OCI-LY3 (cell line): ENCODE measurements at regions not wholly inside any gene's neighbourhood (a gene's known extent, or its start where the extent isn't known, plus 50 kb on each side); places are given as distances from the start of the nearest gene placed in this dataset.

ENCODE experiments used
- H2AFZ ChIP-seq: fragments of 200-600, 300-600 bp; shearing (Covaris generic); 2 replicates; pipeline ENCODE4 v1.6.0; 2014; ENCODE audit warnings: antibody characterized with exemption, low read depth, low read length
- H3K27ac ChIP-seq: fragments of 200-600, 300-600 bp; sonication (generic); 2 replicates; pipeline ENCODE4 v1.5.1; 2014; ENCODE audit warnings: mild to moderate bottlenecking, low read length, moderate library complexity, mixed read lengths
- H3K27me3 ChIP-seq: fragments of 200-600, 300-600 bp; sonication (generic); 2 replicates; pipeline ENCODE4 v1.6.1; 2014; ENCODE audit warnings: low read depth, low read length, mixed read lengths
- H3K36me3 ChIP-seq: fragments of 200-600, 300-600 bp; sonication (generic); replicated peaks from 2 replicates; pipeline ENCODE3; 2014; ENCODE audit warnings: low read depth, low read length, mixed read lengths
- H3K4me1 ChIP-seq: fragments of 300-600, 200-600 bp; sonication (generic); 2 replicates; pipeline ENCODE4 v1.6.1; 2014; ENCODE audit warnings: low read length, mixed read lengths
- H3K4me2 ChIP-seq: fragments of 200-600, 300-600 bp; sonication (generic); 2 replicates; pipeline ENCODE4 v1.6.1; 2014; ENCODE audit warnings: low read length, mixed read lengths
- H3K4me3 ChIP-seq: fragments of 300-600, 200-600 bp; sonication (generic); 2 replicates; pipeline ENCODE4 v1.5.1; 2014; ENCODE audit warnings: antibody characterized with exemption, mild to moderate bottlenecking, low read length, moderate library complexity
- H3K79me2 ChIP-seq: fragments of 300-600, 200-600 bp; shearing (Covaris generic); 2 replicates; pipeline ENCODE4 v1.6.1; 2014; ENCODE audit warnings: mild to moderate bottlenecking, low read length, mixed read lengths
- H3K9ac ChIP-seq: fragments of 300-600, 200-600 bp; shearing (Covaris generic); 2 replicates; pipeline ENCODE4 v1.6.0; 2014; ENCODE audit warnings: mild to moderate bottlenecking, low read length, moderate library complexity
- H3K9me3 ChIP-seq: fragments of 200-600, 300-600 bp; shearing (Covaris generic); 2 replicates; pipeline ENCODE4 v1.6.1; 2014; ENCODE audit warnings: low read length, mixed read lengths; ENCODE audit not compliant: insufficient read depth
- H4K20me1 ChIP-seq: fragments of 200-600, 300-600 bp; sonication (generic); 2 replicates; pipeline ENCODE4 v1.6.1; 2016; ENCODE audit warnings: low read length, mixed read lengths; ENCODE audit not compliant: insufficient read depth
- EZH2phosphoT487 ChIP-seq: fragments of 200-600 bp; shearing (Covaris generic); IDR thresholded peaks from 2 replicates; pipeline ENCODE4 v1.6.1; 2018; ENCODE audit warnings: antibody characterized with exemption, mixed run types, low read depth
- TF ChIP-seq, protein P1 (sequence below): fragments of 200-600, 300-600 bp; sonication (generic); IDR thresholded peaks from 2 replicates; pipeline ENCODE4 v1.5.1; 2014; ENCODE audit warnings: antibody characterized with exemption, low read length, low read depth

DNA sequence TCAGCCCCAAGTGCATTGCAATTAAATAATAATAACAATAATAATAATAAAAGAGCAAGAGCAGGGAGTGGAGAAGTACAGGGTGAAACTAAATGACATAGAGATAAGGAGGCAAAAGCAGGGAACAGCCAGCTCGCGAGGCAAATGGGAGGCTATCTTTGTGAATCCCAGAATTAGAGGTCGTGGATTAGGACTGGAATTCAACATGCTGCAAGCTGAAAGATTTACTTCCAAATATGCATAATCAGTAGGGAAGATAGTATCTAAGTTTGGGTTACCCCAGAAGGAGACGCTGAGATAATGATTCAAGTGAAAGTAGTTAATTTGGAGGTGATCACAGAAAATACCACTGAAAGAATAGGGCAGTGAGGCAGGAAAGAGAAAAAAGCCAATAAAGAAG, 119.4 kb upstream of the UBE2E2 start:
- Histone ChIP-seq H3K4me1 (peaks cover 7% of the 10 kb centered on the region), H3K9me3 (no peaks in the 10 kb centered on the region), H3K4me3 (no peak overlapping the region), H3K27me3 (no peaks in the 10 kb centered on the region), H2AFZ (no peak overlapping the region), H4K20me1 (no peaks in the 10 kb centered on the region), H3K27ac (no peak overlapping the region), H3K4me2 (no peak overlapping the region), H3K9ac (no peak overlapping the region), H3K36me3 (no peaks in the 10 kb centered on the region), H3K79me2 (no peaks in the 10 kb centered on the region)
- TF ChIP-seq, protein P1, sequence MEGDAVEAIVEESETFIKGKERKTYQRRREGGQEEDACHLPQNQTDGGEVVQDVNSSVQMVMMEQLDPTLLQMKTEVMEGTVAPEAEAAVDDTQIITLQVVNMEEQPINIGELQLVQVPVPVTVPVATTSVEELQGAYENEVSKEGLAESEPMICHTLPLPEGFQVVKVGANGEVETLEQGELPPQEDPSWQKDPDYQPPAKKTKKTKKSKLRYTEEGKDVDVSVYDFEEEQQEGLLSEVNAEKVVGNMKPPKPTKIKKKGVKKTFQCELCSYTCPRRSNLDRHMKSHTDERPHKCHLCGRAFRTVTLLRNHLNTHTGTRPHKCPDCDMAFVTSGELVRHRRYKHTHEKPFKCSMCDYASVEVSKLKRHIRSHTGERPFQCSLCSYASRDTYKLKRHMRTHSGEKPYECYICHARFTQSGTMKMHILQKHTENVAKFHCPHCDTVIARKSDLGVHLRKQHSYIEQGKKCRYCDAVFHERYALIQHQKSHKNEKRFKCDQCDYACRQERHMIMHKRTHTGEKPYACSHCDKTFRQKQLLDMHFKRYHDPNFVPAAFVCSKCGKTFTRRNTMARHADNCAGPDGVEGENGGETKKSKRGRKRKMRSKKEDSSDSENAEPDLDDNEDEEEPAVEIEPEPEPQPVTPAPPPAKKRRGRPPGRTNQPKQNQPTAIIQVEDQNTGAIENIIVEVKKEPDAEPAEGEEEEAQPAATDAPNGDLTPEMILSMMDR: no peak
- no peak for TF ChIP-seq EZH2phosphoT487

GRCh38 chr3:23084367-23084766, 118.8 kb upstream of the UBE2E2 start:
- Histone ChIP-seq H3K27me3 (no peaks in the 10 kb centered on the region), H2AFZ (no peak overlapping the region), H3K79me2 (no peaks in the 10 kb centered on the region), H3K9ac (no peak overlapping the region), H3K9me3 (no peaks in the 10 kb centered on the region), H3K27ac (no peak overlapping the region), H3K4me3 (no peak overlapping the region), H3K36me3 (no peaks in the 10 kb centered on the region), H3K4me2 (no peak overlapping the region), H3K4me1 (peaks cover 7% of the 10 kb centered on the region), H4K20me1 (no peaks in the 10 kb centered on the region)
- TF ChIP-seq, protein P1: no peak
- TF ChIP-seq EZH2phosphoT487: no peak

GRCh38 chr3:23085261-23085660, 117.9 kb upstream of the UBE2E2 start:
- Histone ChIP-seq H3K4me2 (no peak overlapping the region), H2AFZ (no peak overlapping the region), H3K79me2 (no peaks in the 10 kb centered on the region)

GRCh38 chr3:23086331-23086730, 116.8 kb upstream of the UBE2E2 start:
- Histone ChIP-seq H4K20me1 (no peaks in the 10 kb centered on the region), H3K27ac (no peak overlapping the region), H3K36me3 (no peaks in the 10 kb centered on the region), H3K4me1 (peaks cover 7% of the 10 kb centered on the region), H3K79me2 (no peaks in the 10 kb centered on the region), H3K4me3 (no peak overlapping the region), H3K27me3 (no peaks in the 10 kb centered on the region), H3K9me3 (no peaks in the 10 kb centered on the region), H2AFZ (no peak overlapping the region), H3K9ac (no peak overlapping the region), H3K4me2 (no peak overlapping the region)
- TF ChIP-seq, protein P1: no peak
- no peak for TF ChIP-seq EZH2phosphoT487

More at GRCh38 chr3:23085261-23085660, 117.9 kb upstream of the UBE2E2 start:
- Histone ChIP-seq H3K4me1 (peaks cover 7% of the 10 kb centered on the region), H3K9me3 (no peaks in the 10 kb centered on the region), H4K20me1 (no peaks in the 10 kb centered on the region), H3K27me3 (no peaks in the 10 kb centered on the region), H3K36me3 (no peaks in the 10 kb centered on the region), H3K4me3 (no peak overlapping the region), H3K9ac (no peak overlapping the region), H3K27ac (no peak overlapping the region)
- TF ChIP-seq, protein P1: no peak
- TF ChIP-seq EZH2phosphoT487: no peak
